Stimulated activated CD8-positive, alpha-beta memory T cell treated with anti-CD3 and anti-CD28 coated beads, Interleukin-4, amount 100 ng/mL, for 24 hours (primary cell): ENCODE measurements at regions not wholly inside any gene's neighbourhood (a gene's known extent, or its start where the extent isn't known, plus 50 kb on each side); places are given as distances from the start of the nearest gene placed in this dataset.
"Not testable (repeated sequence)": the region's sequence is repeated elsewhere in the genome, so short reads cannot be mapped to it uniquely, and the experiment has no call there.

Experiments
- DNase-seq: peaks from one replicate; pipeline ENCODE4 v3.0.0-alpha.2; 2020; ENCODE audit warnings: low read depth

- DNase-seq, result no peak
Observed at GRCh38 chr22:49697047-49697446, 130.6 kb downstream of the BRD1 start.

- no peak for DNase-seq
Observed at GRCh38 chr22:49694462-49695260, 133.0 kb downstream of the BRD1 start.

GRCh38 chr22:49693848-49694247 is 133.8 kb downstream of the BRD1 start:
- DNase-seq, result no peak

- DNase-seq, result no peak
Observed at GRCh38 chr22:49693416-49693815, 134.3 kb downstream of the BRD1 start.

- no peak for DNase-seq
Observed at GRCh38 chr22:49692499-49693225, 135.0 kb downstream of the BRD1 start.

- DNase-seq, result no peak
Observed at GRCh38 chr22:49691256-49691655, 136.4 kb downstream of the BRD1 start.

- no peak for DNase-seq
Observed at GRCh38 chr22:49690454-49690853, 137.2 kb downstream of the BRD1 start.

GRCh38 chr22:49689858-49690257 is 137.8 kb downstream of the BRD1 start:
- DNase-seq, result no peak

- no peak for DNase-seq
Observed at GRCh38 chr22:49689255-49689770, 138.4 kb downstream of the BRD1 start.

- DNase-seq, result no peak
Observed at GRCh38 chr22:49688516-49689254, 139.0 kb downstream of the BRD1 start.

GRCh38 chr22:49687786-49688515 is 139.7 kb downstream of the BRD1 start:
- DNase-seq, result no peak

- no peak for DNase-seq
Observed at GRCh38 chr22:49687333-49687732, 140.3 kb downstream of the BRD1 start.

GRCh38 chr22:49686495-49687219 is 141.0 kb downstream of the BRD1 start:
- DNase-seq, result no peak

- no peak for DNase-seq
Observed at GRCh38 chr22:49685686-49686085, 142.0 kb downstream of the BRD1 start.

- no peak for DNase-seq
Observed at GRCh38 chr22:49685116-49685515, 142.6 kb downstream of the BRD1 start.

GRCh38 chr22:49683032-49683431 is 144.6 kb downstream of the BRD1 start:
- no peak for DNase-seq

GRCh38 chr22:49680819-49681218 is 146.9 kb downstream of the BRD1 start:
- DNase-seq, result not testable (repeated sequence)

- DNase-seq, result no peak
Observed at GRCh38 chr22:49678842-49679170, 148.9 kb downstream of the BRD1 start.

GRCh38 chr22:49678137-49678841 is 149.4 kb downstream of the BRD1 start:
- no peak for DNase-seq

- DNase-seq, result no peak
Observed at GRCh38 chr22:49677495-49677889, 150.2 kb downstream of the BRD1 start.
